ENCODE measurements at regions not wholly inside any gene's neighbourhood (a gene's known extent, or its start where the extent isn't known, plus 50 kb on each side); places are given as distances from the start of the nearest gene placed in this dataset.

DNA sequence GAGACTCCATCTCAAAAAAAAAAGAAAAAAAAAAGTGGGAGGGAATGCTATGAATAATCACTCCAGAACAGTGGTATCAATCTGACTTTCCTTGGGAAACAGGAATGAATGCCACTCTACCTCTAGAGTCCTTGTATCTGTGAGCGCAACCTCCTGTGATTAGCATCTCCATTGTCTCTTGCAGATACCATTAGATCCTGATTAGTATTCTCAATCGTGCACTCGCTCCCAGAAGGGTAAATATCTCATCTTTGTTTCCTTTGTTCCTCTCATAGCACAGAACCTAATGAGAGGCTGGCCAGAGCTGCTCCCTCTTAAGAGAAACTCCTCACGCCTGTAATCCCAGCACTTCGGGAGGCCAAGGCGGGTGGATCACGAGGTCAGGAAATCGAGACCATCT lies 184.4 kb upstream of the KCNK2 start:
- H3K4me1 ChIP-seq (ENCODE audit: insufficient read depth, low read length, poor library complexity, severe bottlenecking) = no peaks in the 10 kb centered on the region
- H3K9ac ChIP-seq (ENCODE audit: low read depth, low read length, poor library complexity, severe bottlenecking) = no peak overlapping the region
- TF ChIP-seq CTCF (conservative IDR thresholded peaks at IDR 0.05; ENCODE audit: low read length) = no peak
- no peak overlapping the region for H3K4me3 ChIP-seq (ENCODE audit: low read length, poor library complexity, severe bottlenecking)
- no peak overlapping the region for H2AFZ ChIP-seq (ENCODE audit: low read length)
- no peaks in the 10 kb centered on the region for H3K79me2 ChIP-seq (ENCODE audit: insufficient read depth, low read length)
- H3K9me3 ChIP-seq (ENCODE audit: insufficient read depth, low read depth, low read length) = no peaks in the 10 kb centered on the region
- H4K20me1 ChIP-seq (ENCODE audit: insufficient read depth, low read length, poor library complexity, severe bottlenecking) = no peaks in the 10 kb centered on the region
- H3K27me3 ChIP-seq (ENCODE audit: insufficient read depth, low read length, poor library complexity, severe bottlenecking) = no peaks in the 10 kb centered on the region
- no peaks in the 10 kb centered on the region for H3K9me2 ChIP-seq (replicated peaks; ENCODE audit: low read depth, low read length)
- no peak overlapping the region for H3K4me2 ChIP-seq (ENCODE audit: low read depth, low read length, poor library complexity, severe bottlenecking)
- H3F3A ChIP-seq (ENCODE audit: low read depth) = no peaks in the 10 kb centered on the region
- H3K36me3 ChIP-seq (ENCODE audit: insufficient read depth, low read length) = no peaks in the 10 kb centered on the region

DNA sequence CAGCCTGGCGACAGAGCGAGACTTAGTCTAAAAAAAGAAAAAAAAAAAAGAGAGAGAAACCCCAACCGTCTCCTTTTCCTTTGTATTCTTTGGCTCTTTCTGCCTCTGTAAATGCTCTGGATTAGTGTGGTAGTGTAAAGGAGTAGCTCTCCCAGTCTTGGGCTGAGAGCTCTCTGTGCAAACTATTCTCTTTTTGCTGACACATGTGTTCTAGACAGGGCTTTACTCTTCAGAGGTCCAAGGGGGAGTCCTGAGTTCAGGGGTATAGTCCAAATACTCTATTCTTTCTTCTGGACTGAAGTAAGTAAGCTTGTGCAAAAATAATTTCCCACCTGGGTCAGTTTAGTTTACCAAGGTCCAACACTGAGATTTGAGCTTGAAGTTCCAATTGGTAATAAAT lies 183.8 kb upstream of the KCNK2 start:
- H3K4me1 ChIP-seq (ENCODE audit: insufficient read depth, low read length, poor library complexity, severe bottlenecking) = no peaks in the 10 kb centered on the region
- no peak overlapping the region for H2AFZ ChIP-seq (ENCODE audit: low read length)
- H3K4me2 ChIP-seq (ENCODE audit: low read depth, low read length, poor library complexity, severe bottlenecking) = no peak overlapping the region
- H3K79me2 ChIP-seq (ENCODE audit: insufficient read depth, low read length) = no peaks in the 10 kb centered on the region
- H3K27me3 ChIP-seq (ENCODE audit: insufficient read depth, low read length, poor library complexity, severe bottlenecking) = no peaks in the 10 kb centered on the region
- H3K4me3 ChIP-seq (ENCODE audit: low read length, poor library complexity, severe bottlenecking) = no peak overlapping the region
- H4K20me1 ChIP-seq (ENCODE audit: insufficient read depth, low read length, poor library complexity, severe bottlenecking) = no peaks in the 10 kb centered on the region
- no peaks in the 10 kb centered on the region for H3K36me3 ChIP-seq (ENCODE audit: insufficient read depth, low read length)
- H3F3A ChIP-seq (ENCODE audit: low read depth) = no peaks in the 10 kb centered on the region
- no peaks in the 10 kb centered on the region for H3K9me3 ChIP-seq (ENCODE audit: insufficient read depth, low read depth, low read length)
- H3K9ac ChIP-seq (ENCODE audit: low read depth, low read length, poor library complexity, severe bottlenecking) = no peak overlapping the region
- H3K9me2 ChIP-seq (replicated peaks; ENCODE audit: low read depth, low read length) = no peaks in the 10 kb centered on the region
- no peak for TF ChIP-seq EZH2phosphoT487 (IDR thresholded peaks at IDR 0.05; ENCODE audit: borderline replicate concordance)
- TF ChIP-seq CTCF (conservative IDR thresholded peaks at IDR 0.05; ENCODE audit: low read length) = no peak

- Histone ChIP-seq H3K4me2 (ENCODE audit: low read depth, low read length, poor library complexity, severe bottlenecking) (no peak overlapping the region), H2AFZ (ENCODE audit: low read length) (no peak overlapping the region), H3K4me1 (ENCODE audit: insufficient read depth, low read length, poor library complexity, severe bottlenecking) (no peaks in the 10 kb centered on the region), H3K9me3 (ENCODE audit: insufficient read depth, low read depth, low read length) (no peaks in the 10 kb centered on the region), H3K79me2 (ENCODE audit: insufficient read depth, low read length) (no peaks in the 10 kb centered on the region), H3K4me3 (ENCODE audit: low read length, poor library complexity, severe bottlenecking) (no peak overlapping the region), H3K27me3 (ENCODE audit: insufficient read depth, low read length, poor library complexity, severe bottlenecking) (no peaks in the 10 kb centered on the region), H3K9ac (ENCODE audit: low read depth, low read length, poor library complexity, severe bottlenecking) (no peak overlapping the region), H3F3A (ENCODE audit: low read depth) (no peaks in the 10 kb centered on the region), H4K20me1 (ENCODE audit: insufficient read depth, low read length, poor library complexity, severe bottlenecking) (no peaks in the 10 kb centered on the region), H3K9me2 (replicated peaks; ENCODE audit: low read depth, low read length) (no peaks in the 10 kb centered on the region), H3K36me3 (ENCODE audit: insufficient read depth, low read length) (no peaks in the 10 kb centered on the region)
- TF ChIP-seq EZH2phosphoT487 (IDR thresholded peaks at IDR 0.05; ENCODE audit: borderline replicate concordance) (no peak), CTCF (conservative IDR thresholded peaks at IDR 0.05; ENCODE audit: low read length) (no peak)
Measured at GRCh38 chr1:214899908-214900460, 182.6 kb upstream of the KCNK2 start.
